ENCODE measurements at regions not wholly inside any gene's neighbourhood (a gene's known extent, or its start where the extent isn't known, plus 50 kb on each side); places are given as distances from the start of the nearest gene placed in this dataset.
"Not testable (repeated sequence)": the region's sequence is repeated elsewhere in the genome, so short reads cannot be mapped to it uniquely, and the experiment has no call there.

GRCh38 chr3:193047461-193047860 is 129.8 kb upstream of the MB21D2 start:
- DNase-seq (ENCODE audit: low read depth) = not testable (repeated sequence)

- no peak for DNase-seq (ENCODE audit: low read depth)
Observed at GRCh38 chr3:193048127-193048526, 130.5 kb upstream of the MB21D2 start.

- no peak for DNase-seq (ENCODE audit: low read depth)
Observed at GRCh38 chr3:193049935-193050334, 132.3 kb upstream of the MB21D2 start.

GRCh38 chr3:193051314-193051713 is 133.7 kb upstream of the MB21D2 start:
- no peak for DNase-seq (ENCODE audit: low read depth)

- no peak for DNase-seq (ENCODE audit: low read depth)
Observed at GRCh38 chr3:193052354-193053045, 134.8 kb upstream of the MB21D2 start.

GRCh38 chr3:193053046-193053435 is 135.4 kb upstream of the MB21D2 start:
- DNase-seq (ENCODE audit: low read depth) = peak; percentile 22

- DNase-seq (ENCODE audit: low read depth) = no peak
Observed at GRCh38 chr3:193055352-193055751, 137.7 kb upstream of the MB21D2 start.

- DNase-seq (ENCODE audit: low read depth) = no peak
Observed at GRCh38 chr3:193057616-193058015, 140.0 kb upstream of the MB21D2 start.

- DNase-seq (ENCODE audit: low read depth) = no peak
Observed at GRCh38 chr3:193060748-193061546, 143.3 kb upstream of the MB21D2 start.

GRCh38 chr3:193068365-193068764 is 150.7 kb upstream of the MB21D2 start:
- DNase-seq (ENCODE audit: low read depth) = no peak

GRCh38 chr3:193069732-193070131 is 152.1 kb upstream of the MB21D2 start:
- not testable (repeated sequence) for DNase-seq (ENCODE audit: low read depth)

GRCh38 chr3:193078996-193079753 is 161.5 kb upstream of the MB21D2 start:
- DNase-seq (ENCODE audit: low read depth) = no peak

GRCh38 chr3:193080821-193081365 is 160.1 kb upstream of the PLAAT1 start:
- DNase-seq (ENCODE audit: low read depth) = no peak

- DNase-seq (ENCODE audit: low read depth) = no peak
Observed at GRCh38 chr3:193085655-193086054, 155.4 kb upstream of the PLAAT1 start.

- no peak for DNase-seq (ENCODE audit: low read depth)
Observed at GRCh38 chr3:193086681-193087080, 154.3 kb upstream of the PLAAT1 start.

GRCh38 chr3:193087336-193087735 is 153.7 kb upstream of the PLAAT1 start:
- DNase-seq (ENCODE audit: low read depth) = no peak

GRCh38 chr3:193095366-193095765 is 145.7 kb upstream of the PLAAT1 start:
- DNase-seq (ENCODE audit: low read depth) = no peak

GRCh38 chr3:193096076-193096475 is 144.9 kb upstream of the PLAAT1 start:
- no peak for DNase-seq (ENCODE audit: low read depth)

- DNase-seq (ENCODE audit: low read depth) = no peak
Observed at GRCh38 chr3:193114431-193115340, 126.3 kb upstream of the PLAAT1 start.

- DNase-seq (ENCODE audit: low read depth) = no peak
Observed at GRCh38 chr3:193116871-193117270, 124.2 kb upstream of the PLAAT1 start.

- DNase-seq (ENCODE audit: low read depth) = no peak
Observed at GRCh38 chr3:193118907-193119306, 122.1 kb upstream of the PLAAT1 start.
